ENCODE measurements at regions not wholly inside any gene's neighbourhood (a gene's known extent, or its start where the extent isn't known, plus 50 kb on each side); places are given as distances from the start of the nearest gene placed in this dataset.
"Not testable (repeated sequence)": the region's sequence is repeated elsewhere in the genome, so short reads cannot be mapped to it uniquely, and the experiment has no call there.

DNA sequence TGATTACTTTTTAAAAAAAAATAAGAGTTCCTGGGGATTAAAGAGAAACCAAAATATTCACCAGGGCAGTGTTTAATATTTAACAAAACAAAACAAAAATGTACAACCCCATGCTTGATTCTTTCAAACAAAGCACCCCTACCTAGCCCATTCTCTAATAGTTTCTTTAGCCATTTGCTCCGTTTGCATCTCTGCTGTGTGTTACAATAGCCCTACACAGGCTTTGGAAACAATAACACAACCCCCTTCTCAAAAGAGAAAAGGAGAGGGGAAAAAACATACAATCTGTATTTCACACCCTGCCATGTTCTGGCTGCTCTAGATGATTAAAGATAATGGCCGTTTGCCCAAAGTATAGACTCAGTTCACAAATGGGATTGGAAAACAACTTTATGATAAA is 302.9 kb downstream of the CPS1 start:
- H3K27ac ChIP-seq, result no peak overlapping the region
- no peak for DNase-seq (ENCODE audit: low read depth, low spot score)

DNA sequence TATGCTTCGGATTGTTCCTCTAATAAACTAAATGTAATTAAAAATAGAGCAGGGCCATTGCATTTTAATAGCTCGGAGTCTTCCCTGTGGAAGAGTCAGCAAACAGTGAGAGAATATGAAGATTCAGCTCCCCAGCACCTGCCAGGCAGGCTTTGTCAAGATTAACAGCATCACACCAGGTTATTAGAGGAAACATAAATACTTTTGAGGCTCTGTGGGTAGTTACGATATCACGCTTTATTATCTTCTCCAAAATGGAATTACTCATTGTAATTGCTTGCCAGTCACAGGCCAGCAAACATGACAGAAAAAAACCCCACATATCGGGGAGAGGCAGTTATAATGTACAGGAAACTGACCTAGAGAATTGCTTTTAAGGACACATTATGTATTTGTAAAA is 303.9 kb downstream of the CPS1 start:
- no peak for DNase-seq (ENCODE audit: low read depth, low spot score)
- no peak overlapping the region for H3K27ac ChIP-seq

- no peak for DNase-seq (ENCODE audit: low read depth, low spot score)
- H3K27ac ChIP-seq, result no peak overlapping the region
These were observed 304.8 kb downstream of the CPS1 start for GRCh38 chr2:210861038-210861665.

GRCh38 chr2:210862283-210863065 is 306.1 kb downstream of the CPS1 start:
- H3K27ac ChIP-seq, result no peak overlapping the region
- no peak for DNase-seq (ENCODE audit: low read depth, low spot score)

DNA sequence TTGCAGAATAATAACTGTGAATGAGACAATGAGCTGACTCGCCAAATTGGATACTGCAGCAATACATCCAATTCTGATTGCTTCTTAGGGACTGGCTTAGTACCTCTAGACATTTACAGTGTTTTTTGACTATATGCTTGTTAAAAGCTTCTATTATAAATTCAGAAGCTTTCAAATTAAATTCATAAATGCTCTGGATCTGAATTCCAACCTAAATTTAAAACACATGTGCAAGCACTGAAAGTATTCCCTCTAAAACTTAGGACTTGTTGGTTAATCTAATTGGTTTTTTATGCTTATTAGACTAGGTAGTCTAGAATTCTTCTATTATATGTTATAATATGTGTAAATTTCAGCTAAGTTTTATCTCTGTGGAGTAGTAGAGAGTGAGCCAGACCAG is 306.9 kb downstream of the CPS1 start:
- DNase-seq (ENCODE audit: low read depth, low spot score), result no peak
- H3K27ac ChIP-seq, result no peak overlapping the region

- H3K27ac ChIP-seq; DNase-seq (ENCODE audit: low read depth, low spot score): not testable (repeated sequence)
These were observed 315.2 kb downstream of the CPS1 start for GRCh38 chr2:210871566-210871965.

DNA sequence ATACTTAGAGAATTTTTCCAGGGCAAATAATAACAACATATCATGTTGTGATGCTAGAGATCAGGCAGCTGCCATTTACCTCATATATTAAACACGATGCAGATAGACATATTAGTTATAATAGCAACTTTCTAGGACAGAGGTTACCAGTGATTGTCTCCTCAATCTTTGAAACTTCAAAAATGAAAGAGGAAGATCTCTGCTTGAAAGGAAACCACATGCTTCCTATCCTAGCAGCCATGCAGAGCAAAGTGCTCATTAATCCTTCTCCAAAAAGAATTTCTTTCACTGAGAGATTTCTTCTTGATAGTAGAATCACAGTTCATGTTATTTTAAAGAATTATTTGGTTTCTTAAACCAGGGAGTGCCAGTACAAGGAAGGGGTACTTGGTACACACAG is 317.2 kb downstream of the CPS1 start:
- H3K27ac ChIP-seq, result no peak overlapping the region
- no peak for DNase-seq (ENCODE audit: low read depth, low spot score)

- H3K27ac ChIP-seq, result no peak overlapping the region
- no peak for DNase-seq (ENCODE audit: low read depth, low spot score)
These were observed 327.8 kb downstream of the CPS1 start for GRCh38 chr2:210884227-210884626.

- DNase-seq (ENCODE audit: low read depth, low spot score), result no peak
- H3K27ac ChIP-seq, result no peak overlapping the region
These were observed 331.6 kb downstream of the CPS1 start for GRCh38 chr2:210888035-210888434.

- DNase-seq (ENCODE audit: low read depth, low spot score), result no peak
- H3K27ac ChIP-seq, result no peak overlapping the region
These were observed 338.7 kb downstream of the CPS1 start for GRCh38 chr2:210895132-210895531.

- no peak for DNase-seq (ENCODE audit: low read depth, low spot score)
These were observed 342.7 kb downstream of the CPS1 start for GRCh38 chr2:210899131-210899530.

DNA sequence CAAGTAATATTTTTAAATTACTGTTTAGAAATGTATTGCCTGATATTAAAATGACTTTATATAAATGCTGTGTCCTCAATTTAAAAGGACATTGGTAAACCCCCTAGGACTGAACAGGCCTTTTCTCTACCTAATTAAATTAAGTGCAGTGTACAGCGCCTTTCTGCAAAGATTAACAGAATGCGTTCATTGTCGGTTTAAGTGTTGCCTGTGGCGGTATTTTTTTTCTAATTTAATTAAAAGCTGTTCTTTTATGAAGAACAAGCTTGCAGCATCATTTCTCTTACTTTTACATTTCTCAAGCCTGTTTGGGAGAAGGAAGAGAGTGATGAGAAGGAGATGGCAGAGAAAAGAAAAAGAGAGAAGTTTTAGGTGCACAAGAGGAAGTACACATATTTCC is 344.9 kb downstream of the CPS1 start:
- DNase-seq (ENCODE audit: low read depth, low spot score), result no peak
- H3K27ac ChIP-seq, result no peak overlapping the region

More at GRCh38 chr2:210899131-210899530, 342.7 kb downstream of the CPS1 start:
- H3K27ac ChIP-seq, result no peak overlapping the region

- no peak overlapping the region for H3K27ac ChIP-seq
- DNase-seq (ENCODE audit: low read depth, low spot score), result no peak
These were observed 356.4 kb downstream of the CPS1 start for GRCh38 chr2:210912779-210913178.

GRCh38 chr2:210913461-210913860 is 357.1 kb downstream of the CPS1 start:
- no peak for DNase-seq (ENCODE audit: low read depth, low spot score)
- no peak overlapping the region for H3K27ac ChIP-seq

GRCh38 chr2:210915912-210916311 is 359.5 kb downstream of the CPS1 start:
- DNase-seq (ENCODE audit: low read depth, low spot score), result no peak
- H3K27ac ChIP-seq, result no peak overlapping the region

GRCh38 chr2:210917465-210917864 is 361.1 kb downstream of the CPS1 start:
- no peak for DNase-seq (ENCODE audit: low read depth, low spot score)
- no peak overlapping the region for H3K27ac ChIP-seq

- H3K27ac ChIP-seq, result no peak overlapping the region
- no peak for DNase-seq (ENCODE audit: low read depth, low spot score)
These were observed 362.7 kb downstream of the CPS1 start for GRCh38 chr2:210919128-210919527.

- no peak overlapping the region for H3K27ac ChIP-seq
- DNase-seq (ENCODE audit: low read depth, low spot score), result no peak
These were observed 366.0 kb downstream of the CPS1 start for GRCh38 chr2:210922419-210922818.

DNA sequence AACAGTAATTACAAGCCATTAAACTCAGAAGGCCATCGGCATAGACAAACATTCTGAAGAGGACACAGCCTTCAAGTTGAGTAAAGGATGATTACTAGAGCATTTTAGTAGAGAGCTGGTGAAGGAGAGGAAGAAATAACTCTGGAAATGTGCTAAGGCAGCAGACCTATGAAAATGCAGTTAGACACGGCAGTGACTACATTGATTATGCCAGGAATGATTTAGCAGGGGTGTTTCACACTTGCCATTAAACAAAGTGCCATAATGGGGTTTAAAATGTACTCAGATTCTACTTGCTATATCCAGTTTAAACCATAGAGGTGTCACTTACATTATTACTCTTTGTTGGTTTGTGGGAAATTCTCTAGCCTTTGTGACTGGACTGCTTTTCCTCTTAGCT is 372.3 kb downstream of the CPS1 start:
- H3K27ac ChIP-seq, result no peak overlapping the region
- no peak for DNase-seq (ENCODE audit: low read depth, low spot score)

DNA sequence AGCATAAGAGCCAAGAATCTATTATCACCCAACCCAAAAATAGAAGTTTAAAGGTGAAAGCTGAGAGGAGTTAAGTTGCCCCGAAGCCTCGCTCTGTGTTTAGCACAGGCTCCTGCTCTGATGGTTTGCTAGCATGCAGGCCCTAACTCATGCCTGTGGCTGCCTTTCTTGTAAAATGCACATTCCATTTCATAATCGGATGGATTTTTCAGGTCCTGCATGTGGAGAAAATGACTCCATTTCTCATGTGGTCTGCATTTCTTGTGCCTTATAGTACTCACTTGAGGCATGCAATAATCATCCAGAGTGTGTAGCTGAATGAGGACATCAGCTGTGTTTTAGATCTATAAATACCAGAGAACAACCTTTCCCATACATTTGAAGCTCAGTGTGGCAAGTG is 381.8 kb downstream of the CPS1 start:
- H3K27ac ChIP-seq, result no peak overlapping the region
- DNase-seq (ENCODE audit: low read depth, low spot score), result no peak

DNA sequence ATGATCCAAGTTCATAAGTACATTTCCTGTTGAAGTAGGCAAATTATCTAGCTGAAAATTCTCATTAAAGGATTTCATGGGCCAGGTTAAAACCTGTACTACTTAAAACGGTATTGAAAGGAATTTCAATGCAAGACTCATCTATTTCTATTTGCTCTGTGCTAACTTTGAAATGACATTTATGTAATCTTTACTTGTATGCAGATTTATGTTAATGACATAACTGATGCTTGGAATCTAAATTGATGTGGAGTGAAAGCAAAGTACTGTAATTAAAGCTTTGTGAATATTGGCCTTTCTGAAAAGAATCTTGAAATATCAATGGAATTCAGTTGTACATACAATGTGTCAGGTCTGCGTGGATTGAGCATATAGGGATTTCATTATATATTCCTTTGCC is 390.0 kb downstream of the CPS1 start:
- no peak for DNase-seq (ENCODE audit: low read depth, low spot score)

More for the DNA sequence above, 390.0 kb downstream of the CPS1 start:
- no peak overlapping the region for H3K27ac ChIP-seq
